Fibroblast of villous mesenchyme (primary cell): ENCODE measurements at regions not wholly inside any gene's neighbourhood (a gene's known extent, or its start where the extent isn't known, plus 50 kb on each side); places are given as distances from the start of the nearest gene placed in this dataset.

Experiments
- DNase-seq: peaks from one replicate; pipeline ENCODE4 v3.0.0-alpha.2; 2010; ENCODE audit warnings: low read depth
- H3K4me3 ChIP-seq: 2 replicates; pipeline ENCODE4 v1.5.1; 2011; ENCODE audit warnings: low read depth, mild to moderate bottlenecking, low read length
- TF ChIP-seq, protein P1 (sequence below): IDR thresholded peaks from 2 replicates; pipeline ENCODE4 v1.5.1; 2012; ENCODE audit warnings: low read depth, mild to moderate bottlenecking, low read length; ENCODE audit not compliant: insufficient read depth

- TF ChIP-seq, protein P1, sequence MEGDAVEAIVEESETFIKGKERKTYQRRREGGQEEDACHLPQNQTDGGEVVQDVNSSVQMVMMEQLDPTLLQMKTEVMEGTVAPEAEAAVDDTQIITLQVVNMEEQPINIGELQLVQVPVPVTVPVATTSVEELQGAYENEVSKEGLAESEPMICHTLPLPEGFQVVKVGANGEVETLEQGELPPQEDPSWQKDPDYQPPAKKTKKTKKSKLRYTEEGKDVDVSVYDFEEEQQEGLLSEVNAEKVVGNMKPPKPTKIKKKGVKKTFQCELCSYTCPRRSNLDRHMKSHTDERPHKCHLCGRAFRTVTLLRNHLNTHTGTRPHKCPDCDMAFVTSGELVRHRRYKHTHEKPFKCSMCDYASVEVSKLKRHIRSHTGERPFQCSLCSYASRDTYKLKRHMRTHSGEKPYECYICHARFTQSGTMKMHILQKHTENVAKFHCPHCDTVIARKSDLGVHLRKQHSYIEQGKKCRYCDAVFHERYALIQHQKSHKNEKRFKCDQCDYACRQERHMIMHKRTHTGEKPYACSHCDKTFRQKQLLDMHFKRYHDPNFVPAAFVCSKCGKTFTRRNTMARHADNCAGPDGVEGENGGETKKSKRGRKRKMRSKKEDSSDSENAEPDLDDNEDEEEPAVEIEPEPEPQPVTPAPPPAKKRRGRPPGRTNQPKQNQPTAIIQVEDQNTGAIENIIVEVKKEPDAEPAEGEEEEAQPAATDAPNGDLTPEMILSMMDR = no peak
- no peak overlapping the region for H3K4me3 ChIP-seq
Measured at GRCh38 chr14:39681782-39682399, 249.7 kb upstream of the FBXO33 start.

DNA sequence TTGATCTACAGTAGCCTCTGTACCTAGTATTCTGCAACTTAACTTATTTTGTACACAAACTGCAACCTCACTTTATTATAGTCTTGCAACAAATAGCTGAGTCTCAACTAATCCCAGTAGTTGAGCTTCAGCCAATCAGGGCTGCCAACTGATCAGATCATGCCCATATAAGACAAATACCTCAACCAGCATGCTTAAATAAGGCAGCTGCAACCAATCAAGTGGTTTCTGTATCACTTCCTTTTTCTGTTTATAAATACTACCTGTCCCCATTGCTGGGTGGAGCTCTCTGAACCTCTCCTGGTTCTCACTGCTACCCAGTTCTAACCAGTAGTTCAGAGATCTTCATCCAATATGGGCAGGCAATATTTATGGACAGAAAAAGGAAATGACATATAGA is 248.5 kb upstream of the FBXO33 start:
- TF ChIP-seq, protein P1 = no peak
- H3K4me3 ChIP-seq = no peak overlapping the region
- DNase-seq = no peak

More at GRCh38 chr14:39681782-39682399, 249.7 kb upstream of the FBXO33 start:
- DNase-seq = no peak

DNA sequence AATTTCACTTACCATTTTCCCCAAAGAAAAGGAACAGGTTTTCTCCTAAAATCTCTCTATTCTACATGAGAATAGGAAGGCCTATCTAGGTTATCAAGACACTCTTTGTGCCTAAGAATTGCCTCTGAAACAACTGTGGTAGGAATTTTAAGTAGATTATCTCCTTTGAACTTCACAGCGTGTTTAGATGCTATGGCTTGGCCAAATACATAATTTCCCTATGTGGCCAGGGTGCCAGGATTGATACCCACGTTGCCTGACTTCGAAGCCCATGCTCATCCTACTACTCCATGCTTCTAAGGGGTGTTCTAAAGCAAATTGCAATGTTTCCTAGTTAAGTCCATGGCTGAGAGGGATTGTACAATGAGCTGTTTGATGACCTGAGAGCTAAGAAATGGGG is 241.5 kb upstream of the FBXO33 start:
- TF ChIP-seq, protein P1 = no peak
- DNase-seq = no peak
- no peak overlapping the region for H3K4me3 ChIP-seq

DNA sequence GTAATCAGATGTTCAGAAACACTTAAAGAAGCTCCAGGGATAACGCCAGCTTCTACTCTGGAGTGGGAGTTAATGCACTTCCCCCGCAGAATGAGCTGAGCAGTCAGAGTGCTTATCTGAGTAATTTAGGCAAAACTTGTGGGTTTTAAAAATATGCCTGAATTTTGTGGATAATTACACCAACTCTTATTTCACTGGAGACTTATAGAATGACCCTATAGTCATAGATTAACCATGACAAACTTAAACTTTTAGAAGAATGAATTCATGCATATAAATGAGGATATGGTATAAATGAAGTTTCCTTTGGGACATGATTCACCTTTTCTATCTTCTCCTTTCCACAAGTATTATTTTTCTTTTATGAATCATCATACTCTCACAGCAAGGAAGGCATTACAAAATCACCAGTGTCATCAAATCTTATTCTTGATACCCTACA is 241.1 kb upstream of the FBXO33 start:
- no peak for DNase-seq
- TF ChIP-seq, protein P1 = no peak
- H3K4me3 ChIP-seq = no peak overlapping the region

DNA sequence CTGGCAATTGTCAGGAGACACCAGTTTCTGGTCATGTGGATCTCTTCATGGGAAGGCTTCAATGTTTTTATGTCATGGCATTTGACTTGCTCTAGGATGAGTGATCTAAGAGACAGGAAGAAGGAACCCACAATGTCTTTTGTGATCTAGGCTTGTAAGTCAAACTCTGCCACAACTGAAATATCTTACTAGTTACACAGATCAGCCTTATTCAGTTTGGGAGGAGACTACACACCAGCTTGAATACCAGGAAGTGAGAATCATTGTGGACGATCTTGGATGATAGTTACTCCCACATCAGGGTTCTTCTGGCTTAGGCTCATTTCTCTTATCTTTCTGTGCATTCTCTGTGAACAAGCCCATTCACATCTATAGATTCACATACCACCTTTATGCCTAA is 236.2 kb upstream of the FBXO33 start:
- no peak overlapping the region for H3K4me3 ChIP-seq
- DNase-seq = no peak
- TF ChIP-seq, protein P1 = no peak

GRCh38 chr14:39666386-39666785 is 234.2 kb upstream of the FBXO33 start:
- no peak for DNase-seq
- TF ChIP-seq, protein P1 = no peak

DNA sequence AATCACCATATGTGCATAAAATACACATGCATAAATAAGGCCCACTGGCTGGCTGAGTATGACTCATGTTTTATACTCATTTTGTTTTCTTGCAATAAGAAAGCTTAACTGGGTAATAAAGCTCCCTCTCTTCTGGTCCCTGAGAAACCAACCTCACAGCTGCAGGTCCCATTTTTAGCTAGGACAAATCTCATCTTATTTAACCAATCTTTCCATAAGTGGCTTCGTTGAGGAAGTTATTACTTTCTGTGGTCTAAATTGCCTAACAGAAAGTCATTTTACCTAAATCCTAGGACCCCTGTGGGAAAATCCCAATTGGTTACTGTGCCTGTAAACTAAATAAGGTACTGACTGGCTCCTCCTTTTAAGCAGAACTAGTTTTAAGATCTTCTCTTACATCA is 232.8 kb upstream of the FBXO33 start:
- no peak overlapping the region for H3K4me3 ChIP-seq
- TF ChIP-seq, protein P1 = no peak
- DNase-seq = no peak

More at GRCh38 chr14:39666386-39666785, 234.2 kb upstream of the FBXO33 start:
- no peak overlapping the region for H3K4me3 ChIP-seq
